ACHN (cell line): ENCODE measurements at regions not wholly inside any gene's neighbourhood (a gene's known extent, or its start where the extent isn't known, plus 50 kb on each side); places are given as distances from the start of the nearest gene placed in this dataset.
A peak's percentile ranks its signal among the peaks of the same experiment; 100 is the strongest.

Source experiments
- DNase-seq: peaks from one replicate; pipeline ENCODE4 v3.0.0-alpha.2; 2015
- in situ Hi-C: cut with HindIII; loops from 2 replicates; pipeline ENCODE4 v1.10.0; 2017; ENCODE audit warnings: low sequenced_read_pairs, low pct_ligation_motif_present, low pct_unique_long_range_greater_than_20kb

GRCh38 chr10:47130491-47130890 lies 169.5 kb upstream of the GDF10 start:
- DNase-seq = no peak
- in situ Hi-C loops = no loop called here

DNA sequence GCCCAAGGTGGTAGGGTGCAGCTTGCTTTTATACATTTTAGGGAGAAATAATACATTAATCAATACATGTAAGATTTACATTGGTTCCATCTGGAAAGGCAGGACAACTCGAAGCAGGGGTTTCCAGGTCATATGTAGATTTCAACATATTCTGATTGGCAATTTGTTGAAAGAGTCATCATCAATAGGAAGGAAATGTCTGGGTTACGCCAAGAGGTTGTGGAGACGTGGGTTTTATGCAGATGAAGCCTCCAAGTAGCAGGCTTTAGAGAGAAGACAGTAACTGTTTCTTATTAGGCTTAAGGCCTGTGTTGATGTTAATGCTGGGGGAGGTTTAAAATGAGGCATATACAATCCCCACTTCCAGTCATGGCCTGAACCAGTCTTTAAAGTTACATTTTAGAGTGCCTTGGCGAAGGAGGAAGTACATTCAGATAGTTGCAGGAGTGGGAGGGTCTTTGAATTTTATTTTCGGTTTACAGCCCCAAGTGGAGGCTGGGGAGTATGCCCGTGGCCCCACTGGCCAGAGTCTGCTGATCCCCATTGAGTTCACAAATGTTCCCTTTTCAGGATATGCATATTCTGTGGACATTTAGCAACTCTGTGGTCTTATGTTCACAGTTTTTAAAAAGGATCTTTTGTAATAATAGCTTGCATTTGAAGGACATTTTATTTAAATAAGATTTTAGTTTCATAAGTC lies 166.0 kb upstream of the GDF10 start:
- in situ Hi-C loops = no loop called here
- no peak for DNase-seq

DNA sequence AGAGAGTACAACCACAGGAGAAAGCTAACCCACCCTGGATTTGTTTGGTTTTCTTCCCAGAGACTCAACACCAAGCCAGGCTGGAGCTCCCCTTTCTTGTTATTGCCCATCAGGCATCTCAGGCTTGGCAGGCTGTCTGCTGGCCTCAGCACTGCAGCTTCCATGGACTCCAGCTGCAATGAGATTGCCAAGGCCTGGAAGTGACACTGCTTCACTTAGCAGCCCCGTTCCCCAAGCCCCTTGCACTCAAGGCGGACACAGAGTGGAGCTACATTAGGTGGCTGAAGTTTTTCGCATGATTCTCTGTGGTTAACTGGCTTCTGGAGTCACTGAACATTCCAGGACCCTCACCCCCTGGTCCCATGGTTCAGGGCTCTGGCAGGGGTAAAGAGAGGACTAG lies 163.1 kb upstream of the GDF10 start:
- in situ Hi-C loops = no loop called here
- no peak for DNase-seq

DNA sequence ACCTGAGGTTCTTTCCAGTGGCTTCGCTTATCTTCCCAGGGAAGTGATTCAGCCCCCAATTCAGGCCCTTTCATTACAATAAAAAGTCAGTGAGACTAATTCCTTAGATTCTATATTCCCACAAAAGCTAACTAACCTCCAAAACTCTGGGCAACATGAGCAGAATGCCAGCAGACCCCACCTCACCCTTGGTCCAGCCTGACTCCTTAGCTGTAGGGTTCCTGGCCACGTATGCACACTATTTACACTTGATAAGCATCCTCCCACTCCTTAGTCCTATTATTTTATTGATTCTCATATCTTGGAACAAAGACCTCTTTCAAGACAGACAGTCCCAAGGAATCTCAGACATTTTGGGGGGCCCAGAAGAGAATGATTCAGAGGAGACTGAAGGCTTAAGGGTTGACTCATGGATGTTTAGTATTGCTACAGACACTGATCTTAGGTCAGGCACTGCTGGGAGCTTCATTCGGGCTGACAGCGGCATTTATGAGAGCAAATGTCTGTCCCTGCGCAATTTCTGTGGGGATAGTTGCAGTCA lies 162.6 kb upstream of the GDF10 start:
- no peak for DNase-seq
- in situ Hi-C loops = no loop called here

DNA sequence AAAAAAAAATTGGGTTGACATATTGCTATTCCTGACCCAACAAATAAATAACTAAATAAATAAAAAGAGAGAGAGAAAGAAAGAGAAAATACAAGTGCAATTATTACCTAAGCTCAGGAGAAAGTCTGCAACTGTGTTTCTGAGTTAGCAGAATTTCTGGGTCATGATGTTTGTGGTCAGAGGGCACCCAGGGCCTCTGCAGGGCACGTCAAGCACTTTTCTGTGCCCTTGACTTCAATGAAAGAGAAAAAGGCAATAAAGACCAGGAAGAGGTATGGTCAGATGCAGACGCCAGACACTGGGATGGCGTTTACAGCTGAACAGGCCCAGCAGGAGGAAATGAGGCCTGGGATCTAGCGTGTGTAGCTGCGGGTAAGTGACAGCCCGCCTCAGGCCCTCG lies 160.9 kb upstream of the GDF10 start:
- DNase-seq = no peak
- in situ Hi-C loops = no loop called here

DNA sequence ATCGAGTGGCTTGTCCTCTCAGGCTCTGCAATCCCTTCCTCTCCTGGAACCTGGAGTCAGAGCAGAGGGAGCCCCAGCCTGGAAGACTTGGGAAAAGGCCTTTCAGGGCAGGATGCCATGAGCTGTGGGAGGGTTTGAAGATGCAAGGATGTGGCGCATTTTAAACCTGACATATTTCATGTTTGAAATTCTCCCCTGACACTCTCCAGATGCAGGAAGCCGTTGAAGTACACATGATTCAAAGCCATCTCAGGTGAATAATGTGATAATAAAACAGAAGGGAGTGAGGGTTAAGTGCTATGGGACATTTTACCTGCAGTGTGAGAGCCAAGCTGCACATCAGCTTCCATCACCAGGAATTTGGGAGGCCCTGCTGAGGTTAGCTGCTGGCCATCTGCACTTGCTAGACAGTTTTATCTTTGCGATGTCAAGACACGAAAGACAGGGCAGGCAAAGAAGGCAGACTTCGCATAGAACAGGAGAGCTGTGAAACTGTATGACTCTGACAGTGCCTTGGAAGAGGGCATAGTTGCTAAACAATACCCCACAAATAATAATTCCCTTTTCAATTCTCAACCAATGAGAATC lies 159.1 kb upstream of the GDF10 start:
- DNase-seq = no peak
- in situ Hi-C loops = no loop called here

DNA sequence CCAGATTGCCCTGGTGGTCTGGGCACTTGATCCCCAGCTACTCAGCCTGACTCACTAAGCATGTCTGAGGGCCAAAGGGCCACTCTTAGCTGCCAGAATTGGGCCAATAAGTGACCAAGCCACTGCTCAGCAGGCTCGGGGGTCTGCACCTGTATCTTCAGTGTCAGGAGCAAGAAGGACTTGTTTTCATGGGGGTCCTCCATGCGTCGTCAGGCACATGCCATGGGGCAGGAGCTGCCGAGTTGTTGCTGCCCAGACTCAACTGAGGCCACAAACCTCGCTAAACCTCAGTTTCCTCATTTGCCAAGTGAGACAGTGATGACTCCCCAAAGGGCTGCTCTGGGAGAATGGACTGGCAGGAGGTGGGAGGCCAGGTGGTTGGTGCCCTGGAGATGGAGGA lies 158.6 kb upstream of the GDF10 start:
- no peak for DNase-seq
- in situ Hi-C loops = no loop called here

- no peak for DNase-seq
- in situ Hi-C loops = no loop called here
These were observed 156.9 kb upstream of the GDF10 start for GRCh38 chr10:47143072-47143471.

GRCh38 chr10:47143473-47143872 lies 156.5 kb upstream of the GDF10 start:
- in situ Hi-C loops = no loop called here
- DNase-seq = no peak

GRCh38 chr10:47144525-47144924 lies 155.5 kb upstream of the GDF10 start:
- DNase-seq = no peak
- in situ Hi-C loops = no loop called here

DNA sequence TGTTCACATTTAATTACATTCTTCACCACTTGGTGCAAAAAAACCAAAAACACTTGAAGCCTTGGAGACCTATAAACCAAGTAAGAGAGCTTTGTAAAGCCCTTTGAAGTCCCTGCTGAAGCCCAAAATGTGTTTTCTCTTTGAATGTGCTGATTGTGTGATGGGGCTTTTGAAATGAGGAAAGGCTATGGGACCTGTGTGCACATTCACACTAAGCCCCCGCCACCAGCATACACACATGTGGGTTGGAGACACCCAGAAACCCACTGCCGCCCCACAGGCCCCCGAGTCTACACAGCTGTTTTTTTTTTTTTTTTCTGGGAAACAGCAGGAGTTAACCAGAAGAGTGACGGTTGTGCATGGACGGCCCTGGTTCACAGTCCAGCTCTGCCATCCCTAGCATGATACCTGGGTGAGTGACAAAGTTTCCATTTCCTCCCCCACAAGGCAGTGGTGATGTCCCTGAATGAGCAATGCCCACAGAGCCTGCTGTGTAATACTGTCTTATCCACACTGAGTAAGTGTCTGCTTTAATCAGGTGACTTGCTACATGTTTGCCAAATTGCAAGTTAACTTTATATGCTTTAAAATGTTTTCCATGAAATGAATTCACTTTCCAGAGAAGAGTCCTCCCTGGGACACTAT lies 154.6 kb upstream of the GDF10 start:
- in situ Hi-C loops = no loop called here
- DNase-seq = no peak

DNA sequence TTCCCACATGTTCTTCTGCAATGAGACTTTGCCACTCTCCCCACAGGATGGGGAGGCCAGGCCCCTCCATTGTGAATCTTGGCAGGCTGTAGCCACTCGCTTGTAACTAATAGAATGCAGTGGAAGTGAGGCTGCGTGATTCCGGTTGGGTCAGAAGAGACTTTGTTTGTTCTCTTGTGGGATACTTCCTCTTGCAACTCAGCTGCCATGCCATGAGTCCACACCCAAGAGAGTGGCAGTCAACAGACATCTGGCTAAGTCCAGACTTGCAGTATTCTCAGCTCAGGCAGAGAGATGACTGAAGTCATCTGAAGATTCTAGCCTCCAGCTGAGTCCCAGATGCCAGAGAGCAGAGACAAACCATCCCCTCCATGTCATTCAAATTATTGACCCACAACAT lies 153.4 kb upstream of the GDF10 start:
- in situ Hi-C loops = no loop called here

GRCh38 chr10:47147186-47147585 lies 152.8 kb upstream of the GDF10 start:
- DNase-seq = no peak
- in situ Hi-C loops = no loop called here

More for the DNA sequence above, 153.4 kb upstream of the GDF10 start:
- no peak for DNase-seq

GRCh38 chr10:47150581-47150980 lies 149.4 kb upstream of the GDF10 start:
- in situ Hi-C loops = no loop called here
- DNase-seq = no peak

DNA sequence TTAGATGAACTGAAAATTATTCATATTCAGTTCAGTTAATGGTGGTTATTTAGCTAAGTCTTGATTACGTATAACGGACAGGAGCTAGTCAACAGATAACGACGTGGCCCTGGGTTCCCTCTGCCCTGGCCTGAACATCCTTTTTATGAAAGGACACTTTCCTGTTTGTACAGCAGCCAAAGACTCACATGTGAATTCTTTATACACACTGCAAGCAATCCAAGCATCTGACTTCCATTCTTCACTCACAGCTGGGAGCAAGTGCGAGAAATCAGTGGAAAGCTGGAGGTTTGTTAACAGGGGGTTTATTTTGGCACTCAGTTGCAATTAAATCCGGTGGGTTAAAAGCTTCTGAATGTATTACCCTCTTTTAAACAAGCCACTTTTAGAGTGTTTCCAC lies 148.1 kb upstream of the GDF10 start:
- DNase-seq = no peak
- in situ Hi-C loops = no loop called here

GRCh38 chr10:47152861-47153349 lies 147.1 kb upstream of the GDF10 start:
- in situ Hi-C loops = no loop called here
- peak; percentile 32 for DNase-seq

- no peak for DNase-seq
- in situ Hi-C loops = no loop called here
These were observed 145.2 kb upstream of the GDF10 start for GRCh38 chr10:47154762-47155161.

GRCh38 chr10:47156873-47157272 lies 143.1 kb upstream of the GDF10 start:
- no peak for DNase-seq
- in situ Hi-C loops = no loop called here

DNA sequence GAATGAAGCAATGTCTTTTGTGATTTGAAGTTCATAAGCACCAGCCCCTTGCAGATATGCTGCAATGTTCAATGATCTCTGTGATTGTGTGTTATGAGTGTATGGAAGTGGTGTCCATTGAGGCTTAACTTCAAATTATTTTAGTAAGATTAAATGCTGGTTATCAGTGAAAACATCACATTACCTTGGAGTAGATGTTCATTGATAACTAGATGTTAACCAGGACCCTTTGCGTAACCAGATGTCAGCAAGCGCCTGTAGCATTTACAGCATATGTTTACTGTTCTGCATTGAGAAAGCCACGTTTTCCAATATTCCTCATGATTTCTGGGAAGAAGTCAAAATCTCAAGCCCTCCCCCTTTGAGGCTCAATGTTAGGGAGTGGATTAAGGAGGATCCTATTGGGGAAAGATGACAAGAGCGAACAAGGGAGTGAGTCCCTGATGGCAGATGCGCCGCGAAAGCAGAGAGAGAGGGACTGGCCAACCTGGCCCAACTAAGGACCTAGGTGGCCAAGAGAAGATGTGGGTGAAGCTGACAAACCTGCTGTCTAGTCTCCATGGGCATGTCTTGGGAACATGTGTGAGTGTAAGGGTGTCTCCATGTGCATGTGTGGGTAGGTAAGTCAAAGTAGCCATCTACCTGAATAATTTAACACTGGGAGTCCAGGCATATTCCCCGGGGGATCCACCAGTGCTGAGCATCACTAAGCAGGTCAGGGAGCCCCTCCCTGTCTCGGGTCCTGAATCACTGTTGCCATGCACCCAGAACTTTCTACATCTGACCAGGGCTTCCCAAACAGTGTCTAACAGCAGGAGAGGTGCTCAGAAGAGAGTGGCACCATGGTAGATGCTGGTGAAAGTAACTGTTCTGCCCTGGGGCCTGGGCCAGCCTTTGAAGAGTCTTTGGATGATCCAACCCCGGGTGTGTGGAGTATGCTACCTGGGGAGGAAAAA lies 141.6 kb upstream of the GDF10 start:
- DNase-seq = no peak

More for the DNA sequence above, 141.6 kb upstream of the GDF10 start:
- in situ Hi-C loops = no loop called here
